ENCODE measurements at regions not wholly inside any gene's neighbourhood (a gene's known extent, or its start where the extent isn't known, plus 50 kb on each side); places are given as distances from the start of the nearest gene placed in this dataset.

DNA sequence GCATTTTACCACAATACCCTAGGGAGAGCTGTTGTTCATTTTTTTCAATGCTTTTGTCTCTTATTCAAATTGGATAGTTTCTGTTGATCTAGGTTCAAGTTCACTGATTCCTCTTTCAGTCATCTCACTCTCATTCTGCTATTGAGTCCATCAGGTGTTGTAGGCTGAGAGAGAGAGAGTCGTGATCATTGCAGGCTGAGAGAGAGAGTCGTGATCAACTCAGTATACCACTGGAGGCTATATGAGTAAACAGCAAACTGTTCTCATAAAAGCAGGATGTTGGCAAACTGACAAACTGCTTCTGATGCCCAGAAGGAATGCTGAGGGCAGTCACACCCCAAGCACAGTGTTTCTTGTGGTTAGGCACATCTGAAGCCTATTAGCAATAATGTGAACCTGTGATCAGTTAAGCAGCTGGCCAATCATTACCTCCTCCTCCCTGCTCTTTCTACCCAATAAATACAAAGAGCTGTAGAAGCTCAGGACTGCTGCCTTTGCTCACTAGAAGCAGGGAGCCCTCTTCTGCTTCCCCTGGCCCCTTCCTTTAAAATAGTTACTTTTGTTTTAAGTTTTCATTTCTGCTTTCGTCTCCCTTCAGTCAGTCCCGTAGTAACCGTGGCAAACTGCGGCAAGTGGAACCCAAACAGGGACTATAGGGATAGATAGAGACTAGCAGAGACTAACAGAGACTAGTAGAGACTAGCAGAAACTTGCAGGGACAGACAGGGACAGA, 476.1 kb upstream of the ACO1 start:
- no peak for TF ChIP-seq POLR2A (IDR thresholded peaks at IDR 0.05)
- no peak for TF ChIP-seq CTCF (IDR thresholded peaks at IDR 0.05)
- TF ChIP-seq POLR2AphosphoS5 (IDR thresholded peaks at IDR 0.05) = no peak

Data from sigmoid colon (tissue), 4 donors.